Adrenal gland (tissue), 9 donors: ENCODE measurements at regions not wholly inside any gene's neighbourhood (a gene's known extent, or its start where the extent isn't known, plus 50 kb on each side); places are given as distances from the start of the nearest gene placed in this dataset.
A peak's percentile ranks its signal among the peaks of the same experiment; 100 is the strongest.

Experiments
- DNase-seq, 7 donors: peaks; one replicate each; pipeline ENCODE4 v3.0.0-alpha.2; 2019 to 2020
- H3K27ac ChIP-seq, 5 donors: fragments of 200-600 bp; sonication (generic) in 4 of 5; 1 replicate in 3 of 5; 2 replicates in 2 of 5; pipeline versions ENCODE4 v1.5.1 to v1.8.0; 2016 to 2020; ENCODE audit warnings: mild to moderate bottlenecking in 1 of 5
- H3K27me3 ChIP-seq: fragments of 200-600 bp; 2 replicates; pipeline ENCODE4 v1.8.0; 2021
- H3K36me3 ChIP-seq, 2 donors: fragments of 200-600 bp; replicated peaks in 1 of 2; 1 replicate in 1 of 2; 2 replicates in 1 of 2; pipeline versions ENCODE4 v1.5.1 to v1.8.0; 2018 to 2022
- H3K4me1 ChIP-seq, 2 donors: fragments of 200-600 bp; replicated peaks in 1 of 2; 1 replicate in 1 of 2; 2 replicates in 1 of 2; pipeline versions ENCODE4 v1.5.1 to v1.8.0; 2018 to 2021
- H3K4me3 ChIP-seq, 4 donors: fragments of 200-600 bp; sonication (generic) in 3 of 4; one replicate each; pipeline ENCODE4 v1.5.1; 2016 to 2018
- H3K9me3 ChIP-seq, 3 donors: fragments of 200-600 bp; sonication (generic) in 1 of 3; replicated peaks in 1 of 3; 1 replicate in 2 of 3; 2 replicates in 1 of 3; pipeline versions ENCODE4 v1.5.1 to v1.8.0; 2016 to 2021
- POLR2A ChIP-seq, 2 donors: fragments of 450-650 bp; IDR thresholded peaks; one replicate each; pipeline ENCODE4 v1.6.1; 2017; ENCODE audit warnings: antibody characterized with exemption in 2 of 2, mild to moderate bottlenecking in 2 of 2, moderate library complexity in 1 of 2
- WGBS, 4 donors: extraction: QIAGEN DNeasy Blood & Tissue Kit in 2 of 4; methylation state at CpG; one replicate each; pipeline versions ENCODE4 v1.1.5 to v1.1.7; 2013 to 2017; 5-methylcytosine and 5-hydroxymethylcytosine counted together
- intact Hi-C, 2 donors: fragments of 100-400 bp; cut with DNase I; formaldehyde crosslinking; loops; one replicate each; pipeline versions ENCODE4 v1.14.1 to v1.15.0; 2022 to 2023
- TF ChIP-seq, protein P1 (sequence below), 6 experiments: fragments of 450-650 bp in 4 of 6; fragments of 200-600 bp in 2 of 6; sonication (generic) in 1 of 6; IDR thresholded peaks; 1 replicate in 5 of 6; 2 replicates in 1 of 6; pipeline versions ENCODE4 v1.5.1 to v1.8.0; 2016 to 2021; ENCODE audit warnings: antibody characterized with exemption in 6 of 6, mild to moderate bottlenecking in 2 of 6, moderate library complexity in 1 of 6
- donor health status: healthy with polysubstance abuse.
- donor health status: Bipolar disorder and iron deficiency.
- donor health status: DM: yes; HTN: yes; CAD: no.
- donor health status: DM: no; HTN: no; CAD: no.
- donor health status: DM: no; HTN: no; CAD: no.

DNA sequence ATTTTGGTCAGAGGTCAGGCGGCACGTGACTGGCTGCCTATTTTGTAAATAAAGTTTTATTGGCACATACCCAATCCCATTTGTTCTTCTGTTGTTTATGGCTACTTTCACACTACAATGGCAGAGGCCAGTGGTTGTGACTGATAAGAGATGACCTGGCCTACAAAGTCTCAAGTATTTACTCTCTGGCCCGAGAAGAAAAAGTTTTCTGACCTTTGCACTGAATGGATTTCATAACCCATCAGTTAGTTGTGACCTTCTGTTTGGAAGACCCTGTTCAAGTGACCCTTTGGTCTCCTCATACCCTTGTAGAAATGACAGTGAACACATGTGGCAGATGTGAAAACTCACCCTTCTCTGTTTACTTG lies 121.4 kb upstream of the MGAT5 start:
- WGBS, 4 donors: 46 to 49% (median 46%) methylated on average over 3 of the region's 3 CpGs

DNA sequence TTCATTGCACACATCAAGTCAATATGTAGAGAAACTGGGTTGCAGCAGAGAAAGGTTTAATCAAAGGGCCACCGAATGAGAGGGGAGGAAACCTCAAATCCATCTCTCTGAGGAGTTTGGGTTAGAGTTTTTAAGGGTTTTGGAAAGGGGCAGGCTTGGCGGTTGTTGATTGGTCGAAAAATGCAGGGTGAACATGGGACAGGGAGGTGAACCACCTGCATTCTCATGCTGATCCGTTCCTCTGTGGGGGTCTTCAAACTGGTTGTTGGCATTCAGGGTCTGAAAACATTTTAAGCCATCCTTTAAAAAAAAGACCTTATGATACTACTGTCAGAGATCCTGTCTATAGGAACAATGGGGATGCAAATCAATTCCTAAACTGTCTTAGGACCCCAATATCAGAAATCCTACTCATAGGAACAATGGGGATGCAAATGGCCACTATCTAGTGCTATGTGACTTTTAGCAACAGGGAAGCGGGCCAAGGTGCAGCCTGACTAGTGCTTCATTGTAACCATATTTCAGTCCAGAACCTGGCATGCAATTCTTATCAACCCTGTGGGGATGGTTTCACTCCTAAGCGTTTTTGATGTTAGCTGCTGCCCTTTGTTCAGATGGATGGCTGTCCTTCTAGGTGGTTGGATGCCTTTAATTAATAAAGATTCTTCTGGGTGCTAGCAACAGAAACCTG lies 120.1 kb upstream of the MGAT5 start:
- H3K27ac ChIP-seq: no peak overlapping the region
- no peak overlapping the region for H3K4me3 ChIP-seq
- no peaks in the 10 kb centered on the region for H3K27me3 ChIP-seq
- intact Hi-C loops: no loop called here
- H3K4me1 ChIP-seq: peaks cover 12 to 50% of the 10 kb centered on the region in 2 donors
- no peaks in the 10 kb centered on the region for H3K36me3 ChIP-seq
- TF ChIP-seq POLR2A (IDR thresholded peaks at IDR 0.05): no peak
- WGBS, 4 donors: 82 to 92% (median 87%) methylated on average over 6 of the region's 6 CpGs
- peak in 1 of 7 donors; percentile 47 for DNase-seq
- H3K9me3 ChIP-seq: no peaks in the 10 kb centered on the region

More for the DNA sequence above, 121.4 kb upstream of the MGAT5 start:
- no peaks in the 10 kb centered on the region for H3K36me3 ChIP-seq
- H3K9me3 ChIP-seq: no peaks in the 10 kb centered on the region
- DNase-seq: peak in 1 of 7 donors; percentile 43
- intact Hi-C loops: no loop called here
- peaks cover 10 to 40% of the 10 kb centered on the region in 2 donors for H3K4me1 ChIP-seq
- no peak overlapping the region for H3K27ac ChIP-seq
- TF ChIP-seq POLR2A (IDR thresholded peaks at IDR 0.05): no peak
- TF ChIP-seq, protein P1, sequence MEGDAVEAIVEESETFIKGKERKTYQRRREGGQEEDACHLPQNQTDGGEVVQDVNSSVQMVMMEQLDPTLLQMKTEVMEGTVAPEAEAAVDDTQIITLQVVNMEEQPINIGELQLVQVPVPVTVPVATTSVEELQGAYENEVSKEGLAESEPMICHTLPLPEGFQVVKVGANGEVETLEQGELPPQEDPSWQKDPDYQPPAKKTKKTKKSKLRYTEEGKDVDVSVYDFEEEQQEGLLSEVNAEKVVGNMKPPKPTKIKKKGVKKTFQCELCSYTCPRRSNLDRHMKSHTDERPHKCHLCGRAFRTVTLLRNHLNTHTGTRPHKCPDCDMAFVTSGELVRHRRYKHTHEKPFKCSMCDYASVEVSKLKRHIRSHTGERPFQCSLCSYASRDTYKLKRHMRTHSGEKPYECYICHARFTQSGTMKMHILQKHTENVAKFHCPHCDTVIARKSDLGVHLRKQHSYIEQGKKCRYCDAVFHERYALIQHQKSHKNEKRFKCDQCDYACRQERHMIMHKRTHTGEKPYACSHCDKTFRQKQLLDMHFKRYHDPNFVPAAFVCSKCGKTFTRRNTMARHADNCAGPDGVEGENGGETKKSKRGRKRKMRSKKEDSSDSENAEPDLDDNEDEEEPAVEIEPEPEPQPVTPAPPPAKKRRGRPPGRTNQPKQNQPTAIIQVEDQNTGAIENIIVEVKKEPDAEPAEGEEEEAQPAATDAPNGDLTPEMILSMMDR (IDR thresholded peaks at IDR 0.05): no peak
- H3K27me3 ChIP-seq: no peaks in the 10 kb centered on the region
- no peak overlapping the region for H3K4me3 ChIP-seq

DNA sequence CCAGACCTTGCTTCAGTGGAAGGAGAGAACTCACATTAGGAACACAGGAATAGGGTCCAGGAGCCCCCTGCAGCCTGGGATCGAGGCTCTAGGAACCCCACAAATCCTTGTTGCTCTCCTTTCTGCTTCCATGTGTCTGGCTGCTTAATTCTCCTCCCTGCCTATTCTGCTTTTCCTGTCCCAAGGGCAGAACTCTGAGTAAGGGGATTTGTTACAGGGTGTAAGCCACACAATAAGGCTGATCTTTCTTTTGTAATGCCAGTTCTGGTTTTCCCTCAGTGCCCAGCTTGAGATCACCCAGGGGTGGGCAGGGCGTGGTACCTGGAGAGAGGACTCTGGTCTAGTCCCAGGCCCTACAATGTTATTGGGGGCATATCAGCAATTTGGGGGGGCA lies 119.6 kb upstream of the MGAT5 start:
- Histone ChIP-seq H3K9me3 (no peaks in the 10 kb centered on the region), H3K36me3 (no peaks in the 10 kb centered on the region), H3K27ac (no peak overlapping the region), H3K27me3 (no peaks in the 10 kb centered on the region), H3K4me3 (no peak overlapping the region), H3K4me1 (peaks cover 12 to 50% of the 10 kb centered on the region in 2 donors)
- WGBS, 4 donors: 86 to 96% (median 90%) methylated on average over 1 to 2 of the region's 2 CpGs
- intact Hi-C loops: no loop called here
- no peak for DNase-seq
- no peak for TF ChIP-seq POLR2A (IDR thresholded peaks at IDR 0.05)
- TF ChIP-seq, protein P1 (IDR thresholded peaks at IDR 0.05): no peak

DNA sequence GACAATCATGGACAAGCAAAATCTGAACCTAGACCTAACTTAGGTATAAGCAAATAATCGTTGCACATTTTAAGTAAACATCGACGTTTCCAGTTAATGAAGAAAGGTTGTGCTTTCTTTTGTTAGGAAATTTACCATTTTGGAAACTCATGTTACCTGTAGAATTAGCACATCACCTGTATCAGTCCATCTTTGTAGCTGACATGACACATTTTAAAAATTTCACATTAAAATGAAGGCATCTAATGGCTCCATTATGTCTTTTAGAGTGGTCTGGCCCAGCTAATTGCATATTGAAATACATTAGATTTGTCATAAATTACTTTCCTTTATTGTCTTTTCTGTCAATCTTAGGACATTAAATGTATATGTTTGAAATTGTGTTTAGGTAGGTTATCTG lies 119.0 kb upstream of the MGAT5 start:
- no peak overlapping the region for H3K27ac ChIP-seq
- H3K9me3 ChIP-seq: no peaks in the 10 kb centered on the region
- H3K27me3 ChIP-seq: no peaks in the 10 kb centered on the region
- no peaks in the 10 kb centered on the region for H3K36me3 ChIP-seq
- 89 to 97% (median 92%) methylated on average over 3 of the region's 3 CpGs for WGBS, 4 donors
- no peak overlapping the region for H3K4me3 ChIP-seq
- intact Hi-C loops: no loop called here
- H3K4me1 ChIP-seq: peaks cover 12 to 50% of the 10 kb centered on the region in 2 donors
- TF ChIP-seq, protein P1 (IDR thresholded peaks at IDR 0.05): no peak
- TF ChIP-seq POLR2A (IDR thresholded peaks at IDR 0.05): no peak
- no peak for DNase-seq

DNA sequence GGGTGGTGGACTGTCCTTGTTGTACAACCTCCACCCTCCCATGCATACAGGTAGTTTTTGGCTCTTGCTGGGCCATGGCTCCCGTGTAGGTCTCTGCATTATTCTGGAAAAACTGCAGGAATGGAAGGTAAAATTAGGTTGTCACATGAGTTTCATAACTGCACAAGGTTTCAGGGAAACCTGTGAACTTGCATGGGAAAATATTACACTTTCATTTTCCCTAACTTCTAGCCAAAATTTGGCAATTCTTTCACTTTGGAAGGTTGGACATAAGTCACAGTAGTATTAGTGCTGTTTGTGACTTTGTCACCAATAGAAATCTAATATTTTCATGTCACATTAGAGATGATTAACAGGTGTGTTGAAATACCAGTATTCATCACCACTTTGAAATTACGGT lies 118.1 kb upstream of the MGAT5 start:
- no peak overlapping the region for H3K27ac ChIP-seq
- peaks cover 12 to 60% of the 10 kb centered on the region in 2 donors for H3K4me1 ChIP-seq
- no peaks in the 10 kb centered on the region for H3K36me3 ChIP-seq
- 43 to 86% (median 60%) methylated on average over 2 of the region's 2 CpGs for WGBS, 4 donors
- H3K9me3 ChIP-seq: no peaks in the 10 kb centered on the region
- intact Hi-C loops: no loop called here
- no peaks in the 10 kb centered on the region for H3K27me3 ChIP-seq
- H3K4me3 ChIP-seq: no peak overlapping the region
- TF ChIP-seq, protein P1 (IDR thresholded peaks at IDR 0.05): no peak
- TF ChIP-seq POLR2A (IDR thresholded peaks at IDR 0.05): no peak
- peak in 1 of 7 donors; percentile 21 for DNase-seq
